ENCODE measurements at regions not wholly inside any gene's neighbourhood (a gene's known extent, or its start where the extent isn't known, plus 50 kb on each side); places are given as distances from the start of the nearest gene placed in this dataset.

DNA sequence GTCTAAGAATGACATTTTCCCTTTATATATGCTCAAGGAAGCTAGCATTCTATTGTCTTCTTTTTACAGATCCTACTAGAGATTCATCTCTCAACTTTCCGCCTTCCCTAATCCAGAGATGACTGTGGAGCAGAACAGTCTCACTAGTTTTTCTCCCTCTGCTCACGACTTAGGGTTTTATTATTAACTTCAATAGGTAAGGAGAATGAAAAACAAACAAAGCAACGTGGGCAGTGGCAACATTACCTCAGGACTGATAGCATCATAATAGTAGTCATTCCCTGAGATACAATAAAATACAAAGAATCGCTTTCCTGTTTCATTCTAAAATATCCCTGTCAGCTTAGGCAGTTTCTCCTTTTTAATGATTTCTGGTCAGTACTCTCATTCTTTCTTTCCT, 154.3 kb upstream of the PLAAT1 start:
- Histone ChIP-seq H3K4me3 (no peak overlapping the region), H3K27me3 (no peaks in the 10 kb centered on the region), H3K4me1 (no peaks in the 10 kb centered on the region), H3K27ac (no peak overlapping the region), H3K9me3 (no peaks in the 10 kb centered on the region), H3K36me3 (no peaks in the 10 kb centered on the region)
- TF ChIP-seq, protein P1, sequence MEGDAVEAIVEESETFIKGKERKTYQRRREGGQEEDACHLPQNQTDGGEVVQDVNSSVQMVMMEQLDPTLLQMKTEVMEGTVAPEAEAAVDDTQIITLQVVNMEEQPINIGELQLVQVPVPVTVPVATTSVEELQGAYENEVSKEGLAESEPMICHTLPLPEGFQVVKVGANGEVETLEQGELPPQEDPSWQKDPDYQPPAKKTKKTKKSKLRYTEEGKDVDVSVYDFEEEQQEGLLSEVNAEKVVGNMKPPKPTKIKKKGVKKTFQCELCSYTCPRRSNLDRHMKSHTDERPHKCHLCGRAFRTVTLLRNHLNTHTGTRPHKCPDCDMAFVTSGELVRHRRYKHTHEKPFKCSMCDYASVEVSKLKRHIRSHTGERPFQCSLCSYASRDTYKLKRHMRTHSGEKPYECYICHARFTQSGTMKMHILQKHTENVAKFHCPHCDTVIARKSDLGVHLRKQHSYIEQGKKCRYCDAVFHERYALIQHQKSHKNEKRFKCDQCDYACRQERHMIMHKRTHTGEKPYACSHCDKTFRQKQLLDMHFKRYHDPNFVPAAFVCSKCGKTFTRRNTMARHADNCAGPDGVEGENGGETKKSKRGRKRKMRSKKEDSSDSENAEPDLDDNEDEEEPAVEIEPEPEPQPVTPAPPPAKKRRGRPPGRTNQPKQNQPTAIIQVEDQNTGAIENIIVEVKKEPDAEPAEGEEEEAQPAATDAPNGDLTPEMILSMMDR (IDR thresholded peaks at IDR 0.05) = no peak
- no peak for DNase-seq (ENCODE audit: low spot score in 2 of 2)
- intact Hi-C loops (cut with DNase I) = no loop called here

DNA sequence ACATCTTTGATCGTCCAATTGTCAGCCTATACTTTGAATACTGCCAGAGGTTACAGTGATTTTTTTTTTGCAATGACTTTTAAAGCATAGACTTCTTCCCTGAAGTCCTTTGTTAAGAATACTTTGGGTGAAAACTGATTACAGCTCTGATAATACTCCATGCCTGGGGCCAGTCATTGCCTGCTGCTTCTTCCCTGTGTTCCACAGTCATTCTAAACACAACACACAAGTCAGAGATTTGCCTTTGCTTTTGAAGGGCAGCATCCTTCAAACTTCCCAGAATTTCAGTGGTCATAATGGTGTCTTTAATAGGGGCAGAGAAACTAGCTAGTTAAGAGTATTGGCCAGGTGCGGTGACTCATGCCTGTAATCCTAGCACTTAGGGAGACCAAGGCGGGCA, 153.7 kb upstream of the PLAAT1 start:
- H3K4me1 ChIP-seq = no peaks in the 10 kb centered on the region

GRCh38 chr3:193095366-193095765, 145.7 kb upstream of the PLAAT1 start:
- no peaks in the 10 kb centered on the region for H3K27me3 ChIP-seq
- intact Hi-C loops (cut with DNase I) = no loop called here
- H3K36me3 ChIP-seq = no peaks in the 10 kb centered on the region
- H3K27ac ChIP-seq = no peak overlapping the region
- no peak for DNase-seq (ENCODE audit: low spot score in 2 of 2)
- no peaks in the 10 kb centered on the region for H3K4me1 ChIP-seq
- no peak overlapping the region for H3K4me3 ChIP-seq
- TF ChIP-seq, protein P1 (IDR thresholded peaks at IDR 0.05) = no peak
- H3K9me3 ChIP-seq = no peaks in the 10 kb centered on the region

More for the DNA sequence above, 153.7 kb upstream of the PLAAT1 start:
- no peak for DNase-seq (ENCODE audit: low spot score in 2 of 2)
- TF ChIP-seq, protein P1 (IDR thresholded peaks at IDR 0.05) = no peak
- intact Hi-C loops (cut with DNase I) = no loop called here
- Histone ChIP-seq H3K4me3 (no peak overlapping the region), H3K9me3 (no peaks in the 10 kb centered on the region), H3K27me3 (no peaks in the 10 kb centered on the region), H3K27ac (no peak overlapping the region), H3K36me3 (no peaks in the 10 kb centered on the region)

- intact Hi-C loops (cut with DNase I) = no loop called here
- H3K9me3 ChIP-seq = no peaks in the 10 kb centered on the region
Measured at GRCh38 chr3:193096076-193096475, 144.9 kb upstream of the PLAAT1 start.

DNA sequence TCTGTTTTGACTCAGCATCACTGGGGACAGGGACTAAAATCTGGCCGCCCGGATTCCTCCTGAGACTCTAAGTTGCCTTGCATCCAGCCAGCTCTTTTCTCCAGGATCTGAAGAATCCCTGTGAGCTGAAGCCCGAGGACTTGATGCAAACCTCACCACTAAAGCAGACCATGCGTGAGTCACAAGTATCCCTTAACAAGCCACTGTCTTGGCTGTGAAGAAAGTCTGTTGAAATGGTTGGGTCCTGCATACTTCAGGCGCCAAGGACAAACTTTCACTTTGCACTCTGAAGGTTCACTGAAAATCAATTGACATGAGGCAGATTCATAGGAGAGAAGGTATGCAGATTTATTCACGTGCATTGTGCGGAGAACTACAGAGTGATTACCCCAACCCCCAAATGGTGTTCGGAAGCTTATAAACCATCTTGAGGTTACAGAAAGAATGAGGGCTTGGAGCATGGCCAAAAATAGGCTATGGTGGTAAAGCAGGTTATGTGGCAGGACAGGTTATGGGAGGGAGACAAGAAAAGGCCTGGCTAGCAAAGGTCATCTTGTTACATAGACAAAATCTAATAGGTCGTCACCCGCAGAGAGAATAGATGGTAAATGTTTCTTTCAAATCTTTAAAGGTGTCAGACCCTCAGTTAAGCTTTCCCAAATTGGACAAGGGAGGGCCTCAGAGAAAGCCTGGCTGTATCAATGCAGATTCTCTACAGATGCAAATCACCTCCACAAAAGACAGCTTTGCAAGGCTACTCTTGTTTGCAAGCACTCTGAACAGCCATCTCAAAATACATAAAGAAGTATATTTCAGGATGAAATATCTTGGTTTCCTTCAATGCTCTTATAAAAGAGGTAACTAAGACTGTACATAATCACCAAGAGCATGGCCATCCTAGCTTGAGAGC, 126.3 kb upstream of the PLAAT1 start:
- Histone ChIP-seq H3K27ac (no peak overlapping the region), H3K9me3 (no peaks in the 10 kb centered on the region), H3K4me3 (no peak overlapping the region), H3K27me3 (no peaks in the 10 kb centered on the region), H3K36me3 (no peaks in the 10 kb centered on the region), H3K4me1 (no peaks in the 10 kb centered on the region)
- TF ChIP-seq, protein P1 (IDR thresholded peaks at IDR 0.05) = no peak
- no peak for DNase-seq (ENCODE audit: low spot score in 2 of 2)
- intact Hi-C loops (cut with DNase I) = no loop called here

More at GRCh38 chr3:193096076-193096475, 144.9 kb upstream of the PLAAT1 start:
- H3K36me3 ChIP-seq = no peaks in the 10 kb centered on the region
- H3K4me1 ChIP-seq = no peaks in the 10 kb centered on the region
- no peak for DNase-seq (ENCODE audit: low spot score in 2 of 2)
- no peaks in the 10 kb centered on the region for H3K27me3 ChIP-seq
- no peak overlapping the region for H3K4me3 ChIP-seq
- TF ChIP-seq, protein P1 (IDR thresholded peaks at IDR 0.05) = no peak
- H3K27ac ChIP-seq = no peak overlapping the region

Measured in ascending aorta (tissue), 2 donors.